ENCODE measurements at regions not wholly inside any gene's neighbourhood (a gene's known extent, or its start where the extent isn't known, plus 50 kb on each side); places are given as distances from the start of the nearest gene placed in this dataset.

DNA sequence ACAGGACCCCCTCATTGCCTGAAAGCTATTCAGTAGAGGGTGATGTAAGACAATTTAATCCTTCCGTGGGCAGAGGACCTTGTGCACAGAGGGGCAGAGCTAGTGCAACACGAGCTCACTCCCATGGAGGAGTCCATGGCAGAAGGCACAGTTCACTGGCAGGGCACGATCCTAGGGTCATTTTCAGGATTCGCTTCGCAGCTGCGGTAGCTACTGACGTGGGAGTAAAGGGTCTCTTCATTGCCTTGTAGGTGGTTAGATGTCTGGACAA lies 207.8 kb downstream of the FOXO1 start:
- DNase-seq (ENCODE audit: low read depth) = no peak

DNA sequence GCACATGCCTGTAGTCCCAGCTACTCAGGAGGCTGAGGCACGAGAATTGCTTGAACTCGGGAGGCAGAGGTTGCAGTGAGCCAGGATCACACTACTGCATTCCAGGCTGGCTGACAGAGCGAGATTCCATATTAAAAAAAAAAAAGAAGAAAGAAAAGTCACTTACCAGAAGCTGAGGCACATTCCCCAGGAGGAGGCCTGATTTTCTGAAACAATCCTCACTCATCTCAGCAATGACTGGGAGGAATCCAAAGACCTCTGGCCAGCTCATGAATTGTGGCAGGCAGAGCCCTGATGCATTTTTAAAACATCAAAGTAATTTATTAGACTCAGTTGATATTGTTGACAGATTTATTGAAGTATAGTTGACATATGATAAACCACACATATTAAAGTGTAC lies 206.3 kb downstream of the FOXO1 start:
- no peak for DNase-seq (ENCODE audit: low read depth)

DNA sequence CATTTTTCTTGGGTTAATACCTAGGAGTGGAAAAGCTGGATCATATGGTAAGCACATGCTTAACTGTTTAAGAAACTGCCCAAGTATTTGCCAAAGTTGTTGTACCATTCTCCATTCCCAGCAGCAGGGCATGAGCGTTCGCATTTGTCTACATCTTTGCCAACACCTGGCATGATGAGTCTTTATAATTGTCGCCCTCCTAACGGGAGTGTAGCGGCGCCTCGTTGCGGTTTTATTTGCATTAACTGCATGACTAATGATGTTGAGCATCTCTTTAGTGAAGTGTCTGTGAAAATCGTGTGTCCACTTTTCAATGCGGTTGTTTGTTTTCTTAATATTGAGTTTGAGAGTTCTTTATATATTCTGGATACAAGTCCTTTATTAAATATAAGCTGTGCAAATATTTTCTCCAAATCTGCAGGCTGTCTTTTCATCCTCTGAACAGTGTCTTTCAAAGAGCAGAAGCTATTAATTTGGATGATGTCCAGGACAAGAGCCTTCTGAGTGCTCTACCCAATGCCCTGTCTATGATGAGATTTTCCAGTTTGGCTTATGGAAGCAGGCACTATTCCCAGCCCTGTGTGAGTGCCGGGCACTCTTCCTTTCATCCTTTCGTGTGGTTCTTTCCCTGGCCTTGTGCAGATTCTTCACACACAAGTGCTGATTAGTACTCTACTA lies 202.0 kb downstream of the FOXO1 start:
- no peak for DNase-seq (ENCODE audit: low read depth)

DNA sequence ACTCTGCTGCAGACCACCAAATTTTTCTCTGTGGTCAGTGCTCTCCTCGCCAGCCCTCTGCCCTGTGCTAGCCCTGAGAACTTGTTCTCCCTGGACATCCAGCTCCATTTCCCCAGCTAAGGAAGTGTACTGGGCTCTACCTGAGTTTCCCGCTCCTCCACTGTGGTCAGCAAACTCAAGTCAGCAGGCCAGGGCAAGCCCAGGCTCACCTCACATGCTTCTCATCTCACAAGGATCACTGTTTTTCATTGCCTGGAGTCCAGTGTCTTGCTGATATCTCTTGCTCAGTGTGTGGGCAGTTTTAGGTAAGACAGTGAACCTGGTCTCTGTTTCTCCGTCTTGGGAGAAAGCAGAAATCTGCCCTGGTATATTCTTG lies 201.4 kb downstream of the FOXO1 start:
- DNase-seq (ENCODE audit: low read depth) = no peak

DNA sequence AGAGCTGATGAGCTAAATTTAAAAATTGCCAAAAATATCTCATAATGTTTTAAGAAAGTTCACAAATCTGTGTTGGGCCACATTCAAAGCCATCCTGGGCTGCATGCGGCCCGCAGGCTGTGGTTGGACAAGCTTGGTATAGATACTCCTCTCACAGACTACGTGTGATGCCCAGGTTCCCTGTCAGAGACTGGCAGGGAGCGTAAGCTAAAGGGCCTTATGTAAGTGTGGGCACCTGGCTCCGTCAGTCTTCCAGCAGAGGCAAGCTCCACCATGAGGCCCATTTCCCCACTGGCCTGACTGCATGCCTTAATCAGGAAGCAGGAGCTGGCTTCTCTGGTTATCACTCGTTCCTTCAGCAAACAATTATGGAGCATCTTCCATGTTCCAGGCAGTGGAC lies 200.2 kb downstream of the FOXO1 start:
- no peak for DNase-seq (ENCODE audit: low read depth)

DNA sequence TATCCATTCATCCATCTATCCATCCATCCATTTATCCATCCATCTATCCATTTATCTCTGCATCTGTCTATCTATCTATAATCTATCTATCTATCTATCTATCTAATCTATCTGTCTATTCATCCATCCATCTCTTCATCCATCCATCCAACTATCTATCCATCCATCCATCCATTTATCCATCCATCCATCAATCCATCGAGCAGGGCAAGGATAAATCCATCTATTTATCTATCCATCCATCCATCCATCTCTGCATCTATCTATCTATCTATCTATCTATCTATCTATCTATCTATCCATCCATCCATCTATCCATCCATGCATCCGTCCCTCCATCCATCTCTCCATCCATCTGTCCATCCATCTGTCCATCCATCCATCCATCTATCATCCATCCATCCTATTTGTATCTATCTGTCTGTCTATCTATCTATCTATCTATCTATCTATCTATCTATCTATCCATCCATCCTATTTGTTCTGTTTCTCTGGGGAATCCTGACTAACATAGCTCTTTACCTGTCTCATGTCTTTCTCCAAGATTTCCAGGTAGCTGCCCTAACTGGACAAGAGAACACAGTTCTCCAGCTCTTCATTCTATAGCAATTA lies 198.1 kb downstream of the FOXO1 start:
- no peak for DNase-seq (ENCODE audit: low read depth)

DNA sequence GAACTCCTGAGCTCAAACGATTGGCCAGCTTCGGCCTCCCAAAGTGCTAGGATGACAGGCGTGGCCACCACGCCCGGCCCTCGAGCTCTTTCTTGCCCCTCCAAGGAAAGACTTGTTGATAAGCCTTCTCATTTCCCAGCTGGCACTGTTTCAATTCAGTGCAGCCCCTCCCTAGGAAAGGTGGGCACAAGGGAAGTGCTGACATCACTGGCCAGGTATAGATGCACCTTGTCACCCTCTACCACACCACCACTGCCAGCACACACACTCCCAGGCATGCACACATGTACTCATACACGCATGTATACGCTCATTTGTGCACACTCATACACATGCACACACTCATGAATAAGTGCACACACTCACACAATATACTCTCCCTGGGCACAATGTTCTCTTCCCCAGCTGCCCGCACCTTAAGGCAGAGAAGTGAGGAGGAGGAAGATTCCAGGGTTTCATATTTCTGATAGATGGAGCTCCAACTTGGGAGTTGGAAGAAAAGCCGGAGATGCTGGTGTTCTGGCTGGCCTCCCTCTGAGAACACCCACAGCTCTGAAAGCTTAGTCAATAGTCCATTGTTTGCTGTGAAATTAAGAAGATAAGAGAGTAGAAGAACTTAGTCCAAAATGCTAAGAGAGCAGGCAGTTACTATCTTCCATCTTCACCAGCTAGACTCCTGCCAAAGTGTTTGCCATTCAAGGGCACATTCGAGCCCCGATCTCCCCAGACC lies 196.7 kb downstream of the FOXO1 start:
- no peak for DNase-seq (ENCODE audit: low read depth)

DNA sequence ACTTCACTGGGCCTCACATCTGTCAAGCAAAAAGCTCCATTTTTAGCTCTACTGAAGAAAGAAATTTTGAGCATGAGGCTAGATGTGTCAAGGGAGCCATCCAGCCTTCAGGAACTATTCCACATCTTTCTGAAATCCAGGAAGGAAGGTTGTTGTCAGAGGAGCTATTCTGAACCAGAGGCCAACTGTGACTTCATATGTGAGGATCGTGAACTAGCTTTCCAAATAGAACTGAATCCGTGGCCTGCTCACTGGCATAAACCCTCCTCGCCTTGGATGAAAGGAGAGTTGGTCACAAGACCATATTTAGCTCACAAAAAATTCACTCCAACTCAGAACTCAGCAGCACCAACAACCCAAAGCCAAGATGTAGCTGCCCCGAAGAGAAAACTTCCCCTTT lies 195.8 kb downstream of the FOXO1 start:
- no peak for DNase-seq (ENCODE audit: low read depth)

DNA sequence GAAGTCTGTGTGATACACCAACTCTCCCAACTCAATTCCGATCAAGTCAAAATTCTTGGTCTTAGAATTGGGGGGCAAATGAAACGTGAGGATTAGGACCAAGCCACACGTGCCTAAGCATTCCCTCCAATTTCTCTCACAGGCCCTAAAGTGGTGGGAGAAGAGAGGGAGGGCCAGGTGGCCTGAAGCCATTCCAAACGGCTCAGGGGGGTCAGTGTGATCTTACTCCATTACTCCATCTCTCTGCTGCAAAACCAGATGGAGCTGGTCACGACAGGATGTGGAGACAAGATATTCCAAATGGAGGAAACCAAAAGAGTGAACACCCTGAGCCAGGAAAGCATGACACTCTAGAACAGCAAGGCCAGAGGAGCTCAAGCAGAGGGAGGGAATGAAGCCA lies 195.4 kb downstream of the FOXO1 start:
- no peak for DNase-seq (ENCODE audit: low read depth)

DNA sequence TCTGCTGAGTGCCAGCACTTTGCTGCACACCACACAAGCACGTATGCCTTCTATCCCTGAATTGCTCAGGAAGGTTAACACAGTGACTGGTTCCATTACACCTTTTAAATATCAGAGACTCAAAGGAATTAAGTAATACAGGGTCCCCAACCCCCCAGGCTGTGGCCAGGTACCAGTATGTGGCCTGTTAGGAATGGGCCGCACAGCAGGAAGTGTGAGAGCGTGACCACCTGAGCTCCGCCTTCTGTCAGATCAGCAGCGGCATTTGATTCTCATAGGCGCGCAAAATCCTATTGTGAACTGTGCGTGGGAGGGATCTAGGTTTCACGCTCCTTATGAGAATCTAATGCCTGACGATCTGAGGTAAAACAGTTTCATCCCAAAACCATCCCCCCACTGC lies 194.5 kb downstream of the FOXO1 start:
- DNase-seq (ENCODE audit: low read depth) = no peak

DNA sequence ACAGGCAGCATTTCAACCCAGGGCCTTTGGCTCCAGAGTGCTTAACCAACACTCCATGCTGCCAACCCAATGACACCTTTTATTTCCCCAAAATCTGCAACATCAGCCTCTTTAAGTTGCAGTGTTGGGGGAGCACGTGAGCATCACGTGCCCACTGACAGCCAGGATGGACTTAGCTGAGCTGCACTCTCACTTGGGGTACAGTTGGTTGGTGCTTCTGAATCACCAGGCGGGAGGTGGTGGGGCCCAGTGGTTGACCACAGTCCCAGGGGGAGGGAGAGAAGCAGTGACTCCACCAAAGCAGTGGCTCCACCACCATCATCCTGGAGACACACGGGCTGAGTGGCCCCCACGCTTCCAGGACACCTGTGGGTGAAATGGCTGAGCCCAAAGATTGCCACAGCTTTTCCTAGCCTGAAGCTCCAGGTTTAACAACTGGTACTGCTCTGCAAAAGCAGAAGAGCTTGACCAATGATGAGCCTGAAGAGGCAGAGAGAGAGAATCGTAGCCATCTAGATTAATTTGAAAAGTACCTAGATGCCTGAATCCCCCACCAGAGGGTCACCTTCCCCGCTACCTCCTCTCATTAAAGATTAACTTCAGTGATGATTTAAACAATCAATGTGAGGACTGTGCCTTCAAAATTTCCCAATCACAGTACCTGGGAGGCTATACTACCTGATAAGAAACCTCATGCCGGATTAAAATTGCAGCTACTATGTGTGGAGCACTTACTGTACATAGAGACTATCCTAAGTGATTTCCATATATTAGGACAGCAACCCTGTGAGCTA lies 193.8 kb downstream of the FOXO1 start:
- DNase-seq (ENCODE audit: low read depth) = no peak

DNA sequence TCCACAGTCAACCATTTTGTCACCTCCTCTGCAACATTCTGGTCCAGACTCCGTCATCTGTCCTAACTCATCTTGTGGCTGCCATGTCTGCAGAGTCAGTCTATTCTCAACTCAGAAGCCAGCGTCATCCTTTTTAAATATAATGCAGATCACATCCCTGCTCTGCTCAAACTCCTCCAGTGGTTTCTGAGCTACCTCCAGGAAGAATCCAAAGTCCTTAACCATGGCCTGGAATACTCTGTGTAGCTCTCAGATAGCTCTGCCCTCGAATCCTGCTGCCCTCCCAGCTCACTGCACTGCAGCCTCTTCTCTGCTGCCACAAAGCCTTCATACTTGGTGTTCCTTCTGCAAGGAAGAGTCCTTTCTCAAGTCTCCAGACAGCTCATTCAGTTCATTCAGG lies 190.8 kb downstream of the FOXO1 start:
- DNase-seq (ENCODE audit: low read depth) = no peak

DNA sequence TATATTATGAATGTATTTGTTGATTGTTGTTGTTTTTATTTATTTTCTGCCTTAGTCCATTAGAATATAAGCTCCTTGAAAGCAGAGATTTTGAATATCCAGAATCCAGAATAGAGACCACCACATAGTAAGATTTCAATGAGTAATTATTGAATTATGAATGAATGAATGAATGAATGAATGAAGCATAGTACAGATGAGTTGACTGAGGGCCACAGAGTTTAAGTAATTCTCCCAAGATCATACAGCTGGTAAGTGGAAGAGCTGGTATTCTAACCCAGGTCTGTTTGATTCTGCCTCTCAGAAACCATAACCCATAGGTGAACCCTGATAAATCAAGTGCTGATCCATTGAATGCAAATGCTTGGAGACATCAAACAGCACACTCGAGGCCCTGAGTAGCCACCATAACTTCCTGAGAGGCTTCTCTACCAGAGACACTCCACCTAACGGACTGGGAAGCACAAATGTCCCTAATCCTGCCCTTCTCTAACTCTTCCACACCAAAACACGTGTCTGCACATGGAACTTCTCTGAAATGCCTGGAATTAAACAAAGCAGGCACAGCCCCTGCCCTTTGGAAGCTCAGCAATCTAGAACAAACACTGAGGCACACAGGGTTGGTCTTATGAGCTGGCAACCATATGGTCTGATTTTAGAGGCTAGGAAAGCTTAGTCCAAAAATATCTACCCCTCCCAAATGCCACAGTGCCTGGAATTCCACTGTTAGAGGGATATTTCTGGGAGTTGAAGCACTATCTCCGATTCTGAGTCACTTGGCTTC lies 190.1 kb downstream of the FOXO1 start:
- no peak for DNase-seq (ENCODE audit: low read depth)

DNA sequence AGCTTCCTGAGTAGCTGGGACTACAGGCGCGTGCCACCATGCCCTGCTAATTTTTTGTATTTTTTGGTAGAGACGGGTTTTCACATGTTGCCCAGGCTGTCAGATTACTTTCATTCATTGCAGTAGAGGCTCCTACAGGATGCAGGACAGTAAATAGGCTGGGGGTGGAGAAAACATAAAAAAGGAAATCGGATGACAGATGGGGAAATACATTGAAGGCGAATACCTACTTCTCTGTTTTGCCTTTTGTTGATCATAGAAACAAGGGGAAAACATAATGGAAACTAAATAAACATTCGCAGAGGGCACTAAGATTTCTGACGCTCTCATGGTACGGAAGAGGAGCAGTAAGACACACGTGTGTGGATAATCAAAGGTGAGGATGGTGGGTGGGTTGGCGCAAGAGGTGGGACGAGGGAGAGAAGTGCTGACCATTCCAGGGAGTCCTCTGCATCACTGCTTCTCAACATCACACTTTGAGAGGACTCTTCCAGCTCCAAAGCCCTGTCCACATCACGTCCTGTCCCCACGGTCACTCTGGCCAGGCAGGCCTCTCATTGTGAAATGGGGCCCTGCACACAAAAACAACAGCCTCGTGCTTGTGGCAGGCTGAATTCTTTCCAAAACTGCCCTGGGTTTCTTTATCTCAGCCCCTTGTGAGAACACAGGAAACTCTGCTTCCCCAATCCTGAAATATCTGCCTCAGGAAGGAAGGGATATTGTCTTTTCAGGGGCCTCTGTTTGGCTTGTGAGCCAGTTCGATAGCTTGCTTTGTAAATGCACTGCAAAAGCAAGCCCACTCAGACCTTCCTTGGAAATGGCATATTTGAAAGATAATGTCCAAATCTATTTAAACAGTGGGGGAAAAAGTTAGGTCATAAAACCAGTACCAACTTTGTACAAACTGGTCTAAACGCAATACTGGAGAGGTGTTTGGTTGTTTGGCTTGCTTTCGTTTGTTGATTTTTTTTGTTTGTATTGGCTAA lies 188.5 kb downstream of the FOXO1 start:
- DNase-seq (ENCODE audit: low read depth) = no peak

DNA sequence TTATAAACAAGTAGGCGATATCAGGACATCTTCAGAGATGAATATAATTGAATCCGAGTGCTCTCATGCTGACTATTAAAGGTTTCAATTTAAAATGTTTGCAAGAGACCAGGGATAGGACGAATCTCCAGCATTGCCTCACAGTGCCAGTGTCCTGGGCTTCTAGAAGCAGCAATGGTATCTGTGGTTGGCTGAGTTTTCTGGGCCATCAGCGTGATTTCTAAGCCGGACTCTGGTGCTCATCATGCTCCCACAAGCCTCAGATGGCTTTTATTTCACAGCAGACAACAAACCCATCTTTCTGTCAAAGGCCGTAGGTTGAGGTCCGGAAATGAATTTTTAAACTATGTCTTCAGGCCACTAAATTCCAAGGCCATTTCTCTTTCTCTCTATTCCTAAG lies 187.7 kb downstream of the FOXO1 start:
- DNase-seq (ENCODE audit: low read depth) = no peak

DNA sequence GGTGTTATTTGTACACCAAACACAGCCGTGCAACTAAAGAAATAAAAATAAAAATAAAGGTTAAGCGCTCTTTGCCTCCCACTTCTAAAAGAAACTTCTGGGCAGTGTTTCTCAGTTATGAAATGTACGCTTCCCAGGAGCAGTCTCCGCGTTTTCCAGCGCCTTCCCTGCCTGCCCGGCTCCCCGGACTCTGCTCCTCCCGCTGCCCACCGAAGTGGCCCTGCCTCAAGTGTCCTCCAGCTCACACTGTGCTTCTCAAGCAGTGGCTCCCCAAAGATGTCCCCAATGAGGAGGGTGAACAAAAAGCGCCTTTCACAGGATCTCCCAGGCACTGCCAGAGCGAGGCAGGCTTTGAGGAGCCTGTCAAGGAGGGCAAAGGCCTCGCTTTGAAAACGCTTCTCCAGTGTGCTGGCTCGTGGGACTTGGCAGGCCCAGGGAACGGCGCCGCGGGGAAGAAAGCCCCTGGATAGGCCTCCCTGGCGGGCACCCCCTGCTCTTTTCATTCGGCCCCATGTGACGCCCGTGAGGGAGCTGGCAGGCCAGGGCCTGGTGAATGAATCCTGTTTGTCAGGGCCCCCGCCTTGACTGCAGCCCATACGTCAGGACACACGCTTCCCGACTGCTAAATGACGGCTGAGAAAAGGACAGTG lies 187.1 kb downstream of the FOXO1 start:
- DNase-seq (ENCODE audit: low read depth) = no peak

DNA sequence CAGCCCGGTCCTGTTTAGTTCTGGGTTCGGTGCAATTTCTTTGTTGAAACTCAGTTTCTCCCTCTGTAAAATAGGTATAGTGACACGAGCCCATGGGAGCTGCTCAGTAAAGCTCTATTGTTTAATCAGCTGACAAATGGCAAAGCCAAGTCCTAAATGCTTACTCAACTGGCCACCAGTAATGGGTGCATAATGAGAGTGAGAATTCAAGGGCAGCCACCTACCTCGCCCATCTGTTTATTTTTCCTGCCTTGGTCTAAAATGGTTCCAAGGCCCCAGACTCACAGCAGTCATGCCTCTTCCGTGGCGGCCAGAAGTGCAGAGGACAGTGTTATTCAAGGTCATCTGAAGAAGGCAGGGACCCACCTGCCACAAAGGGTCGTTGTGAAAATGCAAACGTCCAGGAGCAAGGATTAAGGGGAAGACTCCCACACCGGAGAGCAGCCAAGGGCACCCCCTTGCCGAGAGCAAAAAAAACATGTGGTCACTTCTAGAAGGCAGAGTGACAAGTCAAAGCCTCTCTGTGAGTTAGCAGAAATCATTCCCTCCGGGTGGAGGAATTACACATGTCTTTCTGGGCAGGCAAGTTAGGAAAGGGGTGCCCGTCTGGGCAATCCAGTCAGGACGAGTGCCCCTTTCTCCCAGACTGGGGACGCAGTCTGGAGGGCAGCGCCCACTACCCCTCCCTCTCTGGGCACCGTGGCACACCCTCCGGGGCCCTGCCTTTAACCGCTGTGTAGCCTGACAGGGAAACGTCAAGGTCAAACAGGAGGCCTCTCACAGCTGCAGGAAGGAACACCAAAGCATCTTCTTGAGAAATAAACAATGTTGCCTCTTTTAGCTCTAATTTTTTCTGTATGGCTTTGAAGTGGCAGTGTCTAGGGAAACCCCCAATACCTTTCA lies 186.2 kb downstream of the FOXO1 start:
- DNase-seq (ENCODE audit: low read depth) = no peak

DNA sequence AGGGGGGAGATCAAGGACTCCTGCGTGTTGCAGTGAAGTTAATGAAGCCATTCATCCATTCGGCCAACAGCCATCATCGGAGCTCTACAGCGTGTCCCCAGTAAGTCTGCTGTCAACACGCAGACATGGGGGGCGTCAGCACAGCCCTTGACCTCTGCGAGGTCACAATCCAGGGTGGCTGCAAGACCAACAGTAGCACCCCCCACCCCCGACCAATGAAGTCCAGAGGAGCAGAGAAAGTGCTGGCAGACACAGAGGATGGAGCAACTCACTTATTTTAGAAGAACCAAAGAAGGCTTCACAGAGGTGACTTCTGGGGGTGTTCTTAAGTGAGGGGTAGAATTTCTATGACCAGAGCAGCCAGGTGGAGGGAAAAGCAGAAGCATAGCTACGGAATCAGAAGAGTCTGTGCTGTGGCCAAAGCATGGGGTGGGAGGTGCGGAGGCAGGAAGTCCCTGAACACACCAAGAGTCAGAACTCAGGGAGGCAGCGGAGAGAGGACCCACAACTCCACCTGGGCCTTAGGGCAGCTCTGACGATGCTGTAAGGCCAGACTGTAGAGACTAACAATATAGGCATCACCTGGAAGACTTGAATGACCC lies 185.4 kb downstream of the FOXO1 start:
- DNase-seq (ENCODE audit: low read depth) = no peak

DNA sequence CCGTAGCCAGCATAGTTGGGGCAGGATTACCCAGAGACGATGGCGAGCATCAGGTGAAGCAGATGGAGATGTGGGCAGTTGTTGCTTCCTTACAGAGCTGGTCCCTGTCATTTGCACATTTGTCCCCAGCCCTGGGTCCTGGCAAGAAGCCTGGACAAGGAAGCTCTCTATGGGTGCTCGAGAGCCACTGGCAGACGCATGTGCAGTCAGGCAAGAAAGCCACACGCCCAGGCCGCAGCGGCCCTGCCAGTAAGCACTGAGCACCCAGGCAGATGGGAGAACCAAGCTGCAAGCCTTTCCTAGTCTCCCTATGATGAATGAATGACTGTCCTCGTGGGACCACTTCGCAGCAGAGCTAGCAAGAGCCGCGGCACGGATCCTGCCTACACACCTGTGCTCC lies 182.8 kb downstream of the FOXO1 start:
- DNase-seq (ENCODE audit: low read depth) = no peak
